Epithelial cell of proximal tubule (primary cell): ENCODE measurements at regions not wholly inside any gene's neighbourhood (a gene's known extent, or its start where the extent isn't known, plus 50 kb on each side); places are given as distances from the start of the nearest gene placed in this dataset.

Experiments
- DNase-seq: peaks from one replicate; pipeline ENCODE4 v3.0.0-alpha.2; 2011; ENCODE audit warnings: low read depth
- H3K4me3 ChIP-seq: 2 replicates; pipeline ENCODE4 v1.5.1; 2011; ENCODE audit warnings: low read depth, mild to moderate bottlenecking, low read length
- TF ChIP-seq, protein P1 (sequence below): conservative IDR thresholded peaks from 2 replicates; pipeline ENCODE4 v1.5.1; 2012; ENCODE audit warnings: low read depth, mild to moderate bottlenecking, low read length

DNA sequence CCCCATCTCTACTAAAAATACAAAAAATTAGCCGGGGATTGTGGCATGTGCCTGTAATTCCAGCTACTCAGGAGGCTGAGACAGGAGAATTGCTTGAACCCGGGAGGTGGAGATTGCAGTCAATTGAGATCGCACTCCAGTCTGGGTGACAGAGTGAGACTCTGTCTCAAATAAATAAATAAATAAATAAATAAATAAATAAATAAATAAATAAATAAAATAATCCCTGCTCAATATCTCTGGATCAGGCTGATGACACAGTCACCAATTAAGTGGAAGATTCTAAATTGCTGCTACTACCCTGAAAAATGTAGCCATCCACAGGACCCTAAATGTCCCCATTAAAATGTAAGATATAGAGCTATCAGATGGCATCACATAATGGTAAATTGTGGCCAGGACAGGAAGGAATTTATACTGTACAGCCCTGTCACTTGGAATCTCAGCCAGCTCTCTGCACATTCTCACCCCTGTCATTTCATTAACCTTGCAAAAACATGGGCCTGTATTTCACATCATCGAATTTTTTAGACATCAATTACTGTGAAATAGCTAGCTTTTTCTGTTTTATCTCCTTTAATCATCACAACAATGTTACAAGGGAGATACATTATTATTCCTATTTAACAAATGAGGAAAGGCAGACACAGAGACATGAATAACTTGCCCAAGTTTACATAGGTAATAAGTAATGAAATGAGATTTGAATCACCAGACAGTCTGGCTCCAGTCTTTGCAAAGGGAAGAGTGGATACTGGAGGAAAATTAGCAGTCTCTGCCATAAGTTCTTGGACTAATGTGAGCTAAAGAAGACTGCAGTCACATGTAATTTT lies 56.7 kb upstream of the NTPCR start:
- DNase-seq = no peak
- H3K4me3 ChIP-seq = no peak overlapping the region
- TF ChIP-seq, protein P1, sequence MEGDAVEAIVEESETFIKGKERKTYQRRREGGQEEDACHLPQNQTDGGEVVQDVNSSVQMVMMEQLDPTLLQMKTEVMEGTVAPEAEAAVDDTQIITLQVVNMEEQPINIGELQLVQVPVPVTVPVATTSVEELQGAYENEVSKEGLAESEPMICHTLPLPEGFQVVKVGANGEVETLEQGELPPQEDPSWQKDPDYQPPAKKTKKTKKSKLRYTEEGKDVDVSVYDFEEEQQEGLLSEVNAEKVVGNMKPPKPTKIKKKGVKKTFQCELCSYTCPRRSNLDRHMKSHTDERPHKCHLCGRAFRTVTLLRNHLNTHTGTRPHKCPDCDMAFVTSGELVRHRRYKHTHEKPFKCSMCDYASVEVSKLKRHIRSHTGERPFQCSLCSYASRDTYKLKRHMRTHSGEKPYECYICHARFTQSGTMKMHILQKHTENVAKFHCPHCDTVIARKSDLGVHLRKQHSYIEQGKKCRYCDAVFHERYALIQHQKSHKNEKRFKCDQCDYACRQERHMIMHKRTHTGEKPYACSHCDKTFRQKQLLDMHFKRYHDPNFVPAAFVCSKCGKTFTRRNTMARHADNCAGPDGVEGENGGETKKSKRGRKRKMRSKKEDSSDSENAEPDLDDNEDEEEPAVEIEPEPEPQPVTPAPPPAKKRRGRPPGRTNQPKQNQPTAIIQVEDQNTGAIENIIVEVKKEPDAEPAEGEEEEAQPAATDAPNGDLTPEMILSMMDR = no peak

DNA sequence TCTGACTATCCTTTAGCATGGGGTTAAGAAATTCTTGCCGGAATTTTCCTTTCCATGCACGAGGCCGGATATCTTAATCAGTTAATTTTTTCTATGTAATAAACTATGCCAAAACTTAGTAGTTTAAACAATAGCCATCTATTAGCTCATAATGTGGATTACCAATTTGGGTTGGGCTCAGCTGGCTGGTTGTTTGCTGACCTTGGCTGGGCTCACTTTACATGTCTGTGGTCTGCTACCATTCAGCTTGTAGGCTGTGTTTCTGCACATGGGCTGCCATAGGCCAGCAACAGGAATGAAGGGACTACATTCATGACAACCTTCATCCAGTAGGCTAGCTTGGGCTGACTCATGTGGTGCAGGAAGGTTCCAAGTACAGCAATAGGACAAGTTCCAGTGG lies 56.0 kb upstream of the NTPCR start:
- no peak overlapping the region for H3K4me3 ChIP-seq
- no peak for DNase-seq
- TF ChIP-seq, protein P1 = no peak

DNA sequence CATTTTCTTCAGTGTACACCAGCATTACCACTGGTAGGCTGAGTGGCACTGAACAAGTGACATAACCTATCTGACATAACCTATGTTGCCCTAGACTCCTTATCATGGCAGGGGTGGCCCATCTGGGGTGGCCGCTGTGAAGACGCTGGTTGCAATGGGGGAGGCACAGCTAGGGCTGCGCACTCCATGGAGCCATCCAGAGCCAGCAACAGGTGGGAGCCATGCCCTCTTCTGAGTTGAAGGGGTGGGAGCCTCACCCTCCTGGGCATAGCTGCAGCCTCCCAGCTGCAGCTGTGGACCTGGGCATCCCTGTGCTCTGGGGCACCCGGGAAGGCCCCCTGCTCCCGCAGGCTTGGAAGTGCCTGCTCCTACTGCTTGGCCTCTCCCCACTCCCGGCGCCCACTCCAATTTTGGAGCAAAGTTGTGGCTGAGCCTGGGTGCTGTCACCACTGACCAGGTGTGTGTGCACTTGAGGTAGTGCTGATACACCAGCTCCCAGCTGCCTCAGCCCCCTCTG lies 52.4 kb upstream of the NTPCR start:
- DNase-seq = no peak
- H3K4me3 ChIP-seq = no peak overlapping the region
- TF ChIP-seq, protein P1 = no peak

DNA sequence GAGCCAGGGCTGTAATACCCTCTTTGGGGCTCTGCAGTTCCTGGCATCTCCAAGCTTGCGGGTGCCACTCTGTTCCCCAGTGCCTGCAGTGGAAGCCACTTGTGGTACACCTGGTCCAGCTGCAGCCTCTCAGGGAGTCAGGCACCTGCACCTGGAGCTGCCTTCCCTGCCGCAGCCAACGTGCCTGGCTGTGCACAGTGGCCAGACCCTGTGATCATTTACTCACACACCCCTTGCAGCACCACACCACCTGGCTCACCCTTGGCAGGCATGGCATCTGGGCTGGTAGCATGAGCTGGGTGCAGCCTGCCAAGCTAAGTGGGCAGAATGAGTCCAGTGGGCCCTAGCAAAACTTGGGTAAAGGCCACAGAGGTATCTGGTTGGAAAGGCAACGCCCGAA lies 51.1 kb upstream of the NTPCR start:
- DNase-seq = no peak
- TF ChIP-seq, protein P1 = no peak
- H3K4me3 ChIP-seq = no peak overlapping the region

DNA sequence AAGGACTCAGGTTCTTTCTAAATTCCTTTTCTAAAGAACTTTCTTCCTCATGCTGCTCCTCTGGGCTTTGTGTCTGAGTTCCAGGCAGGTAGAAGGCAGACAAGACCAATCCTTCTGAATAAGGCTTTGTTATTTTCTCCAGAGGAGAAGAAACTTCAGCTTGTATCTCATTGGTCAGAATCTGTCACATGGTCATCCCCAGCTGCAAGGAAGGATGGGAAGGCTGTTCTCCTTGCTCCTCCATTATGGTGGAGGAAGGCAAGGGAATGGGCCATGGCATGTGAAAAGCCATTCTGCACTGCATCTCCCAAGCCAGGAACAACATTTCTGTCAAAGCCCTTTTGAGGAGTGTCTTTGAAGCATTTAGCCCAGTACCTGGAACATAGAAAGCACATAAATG lies 50.6 kb upstream of the NTPCR start:
- TF ChIP-seq, protein P1 = no peak
- no peak for DNase-seq
- no peak overlapping the region for H3K4me3 ChIP-seq
